Erythroblast (primary cell): ENCODE measurements at regions not wholly inside any gene's neighbourhood (a gene's known extent, or its start where the extent isn't known, plus 50 kb on each side); places are given as distances from the start of the nearest gene placed in this dataset.

Source experiments
- GATA1 ChIP-seq: IDR thresholded peaks from 2 replicates; pipeline ENCODE4 v1.6.1; 2011; ENCODE audit warnings: low read depth, mild to moderate bottlenecking, control low read depth, low read length, moderate library complexity
- POLR2A ChIP-seq: IDR thresholded peaks from 2 replicates; pipeline ENCODE4 v1.6.1; 2011; ENCODE audit warnings: mild to moderate bottlenecking, low read length

DNA sequence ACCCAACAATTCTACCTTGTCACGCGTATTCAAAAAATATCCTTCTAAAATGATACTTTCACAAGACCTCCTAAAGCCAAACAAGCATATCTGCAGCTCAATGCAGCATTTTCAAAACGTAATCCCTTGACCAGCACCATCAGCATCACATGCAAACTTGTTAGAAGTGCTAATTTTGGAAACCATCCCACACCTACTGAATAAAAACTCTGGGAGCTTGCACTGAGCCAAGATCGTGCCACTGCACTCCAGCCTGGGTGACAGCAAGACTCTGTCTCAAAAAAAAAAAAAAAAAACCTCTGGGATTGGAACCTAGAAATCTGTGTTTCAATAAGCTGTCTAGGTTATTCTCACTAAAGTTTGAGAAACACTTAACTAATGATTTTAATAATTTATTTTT, 223.3 kb upstream of the CCDC54 start:
- no peak for TF ChIP-seq POLR2A
- TF ChIP-seq GATA1: no peak
